H9 (cell line): ENCODE measurements at regions not wholly inside any gene's neighbourhood (a gene's known extent, or its start where the extent isn't known, plus 50 kb on each side); places are given as distances from the start of the nearest gene placed in this dataset.

Experiments
- DNase-seq: peaks from one replicate; pipeline ENCODE4 v3.0.0-alpha.2; 2017
- H2AFZ ChIP-seq: one replicate; pipeline ENCODE4 v1.6.1; 2013; ENCODE audit warnings: mild to moderate bottlenecking, low read length, control low read depth, moderate library complexity
- H2AK5ac ChIP-seq: 2 replicates; pipeline ENCODE4 v1.6.1; 2013; ENCODE audit warnings: low read length, control low read depth, mixed read lengths; ENCODE audit not compliant: insufficient read length
- H2BK120ac ChIP-seq: one replicate; pipeline ENCODE4 v1.6.1; 2013; ENCODE audit warnings: low read depth, mild to moderate bottlenecking, low read length, control low read depth, inconsistent platforms; ENCODE audit not compliant: poor library complexity, severe bottlenecking
- H2BK12ac ChIP-seq: 2 replicates; pipeline ENCODE4 v1.6.1; 2013; ENCODE audit warnings: low read length, control low read depth, mixed read lengths, low read depth; ENCODE audit not compliant: insufficient read length
- H2BK15ac ChIP-seq: 2 replicates; pipeline ENCODE4 v1.6.1; 2013; ENCODE audit warnings: low read depth, low read length, control low read depth
- H2BK20ac ChIP-seq: one replicate; pipeline ENCODE4 v1.6.1; 2013; ENCODE audit warnings: low read depth, mild to moderate bottlenecking, low read length, control low read depth, inconsistent platforms; ENCODE audit not compliant: poor library complexity, severe bottlenecking
- H2BK5ac ChIP-seq: 2 replicates; pipeline ENCODE4 v1.6.1; 2013; ENCODE audit warnings: low read length, control low read depth, mixed read lengths; ENCODE audit not compliant: insufficient read length
- H3K14ac ChIP-seq: 2 replicates; pipeline ENCODE4 v1.6.1; 2013; ENCODE audit warnings: low read length, control low read depth; ENCODE audit not compliant: insufficient read depth
- H3K18ac ChIP-seq: 2 replicates; pipeline ENCODE4 v1.6.1; 2013; ENCODE audit warnings: low read depth, mild to moderate bottlenecking, mixed read lengths, low read length, control low read depth; ENCODE audit not compliant: insufficient read length
- H3K23ac ChIP-seq: 2 replicates; pipeline ENCODE4 v1.6.1; 2013; ENCODE audit warnings: low read length, control low read depth, mixed read lengths, low read depth; ENCODE audit not compliant: insufficient read length
- H3K23me2 ChIP-seq: 2 replicates; pipeline ENCODE4 v1.6.1; 2013; ENCODE audit warnings: low read depth, mild to moderate bottlenecking, mixed read lengths, low read length, control low read depth; ENCODE audit not compliant: insufficient read length, poor library complexity, severe bottlenecking
- H3K27ac ChIP-seq: 2 replicates; pipeline ENCODE4 v1.5.1; 2013; ENCODE audit warnings: low read length, control low read depth, mixed read lengths, low read depth; ENCODE audit not compliant: insufficient read length
- H3K27me3 ChIP-seq: 2 replicates; pipeline ENCODE4 v1.6.1; 2013; ENCODE audit warnings: low read length, control low read depth, inconsistent platforms; ENCODE audit not compliant: insufficient read depth
- H3K4ac ChIP-seq: 2 replicates; pipeline ENCODE4 v1.6.1; 2013; ENCODE audit warnings: low read depth, mild to moderate bottlenecking, control low read depth, inconsistent platforms, low read length, moderate library complexity
- H3K4me1 ChIP-seq: 2 replicates; pipeline ENCODE4 v1.6.1; 2013; ENCODE audit warnings: low read length, control low read depth, inconsistent platforms; ENCODE audit not compliant: insufficient read depth
- H3K4me2 ChIP-seq: 2 replicates; pipeline ENCODE4 v1.6.1; 2013; ENCODE audit warnings: low read length, control low read depth, mixed read lengths; ENCODE audit not compliant: insufficient read length, insufficient read depth
- H3K56ac ChIP-seq: 2 replicates; pipeline ENCODE4 v1.6.1; 2013; ENCODE audit warnings: low read depth, mild to moderate bottlenecking, mixed read lengths, low read length, control low read depth; ENCODE audit not compliant: insufficient read length
- H3K79me1 ChIP-seq: 2 replicates; pipeline ENCODE4 v1.6.1; 2013; ENCODE audit warnings: low read depth, mild to moderate bottlenecking, moderate library complexity, low read length, control low read depth, inconsistent platforms; ENCODE audit not compliant: insufficient read depth, poor library complexity, severe bottlenecking
- H3K79me2 ChIP-seq: 2 replicates; pipeline ENCODE4 v1.6.1; 2013; ENCODE audit warnings: low read length, control low read depth, inconsistent platforms; ENCODE audit not compliant: insufficient read depth
- H3K9ac ChIP-seq: 2 replicates; pipeline ENCODE4 v1.6.1; 2013; ENCODE audit warnings: low read length, control low read depth, mixed read lengths; ENCODE audit not compliant: insufficient read length; ENCODE audit errors: extremely low read depth
- H3K9me3 ChIP-seq: one replicate; pipeline ENCODE4 v1.6.1; 2013; ENCODE audit warnings: low read depth, low read length, inconsistent platforms; ENCODE audit not compliant: control insufficient read depth
- H3T11ph ChIP-seq: one replicate; pipeline ENCODE4 v1.6.1; 2013; ENCODE audit warnings: mild to moderate bottlenecking, low read length, control low read depth, inconsistent platforms
- H4K20me1 ChIP-seq: one replicate; pipeline ENCODE4 v1.6.1; 2013; ENCODE audit not compliant: control insufficient read depth, insufficient read length, insufficient read depth
- H4K5ac ChIP-seq: 2 replicates; pipeline ENCODE4 v1.6.1; 2013; ENCODE audit warnings: low read depth, mild to moderate bottlenecking, mixed read lengths, low read length, control low read depth; ENCODE audit not compliant: insufficient read length
- H4K8ac ChIP-seq: replicated peaks from 2 replicates; pipeline ENCODE4 v1.6.1; 2013; ENCODE audit warnings: low read length, control low read depth, mixed read lengths, low read depth; ENCODE audit not compliant: insufficient read length
- H4K91ac ChIP-seq: 2 replicates; pipeline ENCODE4 v1.6.1; 2013; ENCODE audit warnings: low read depth, mild to moderate bottlenecking, moderate library complexity, mixed read lengths, low read length, control low read depth; ENCODE audit not compliant: insufficient read length
- H3K27ac Mint-ChIP-seq, 3 experiments: 2 replicates in 2 of 3; 3 replicates in 1 of 3; pipeline ENCODE4 v1.8.0; 2020 to 2021; ENCODE audit warnings: mixed read lengths in 3 of 3, mild to moderate bottlenecking in 1 of 3, moderate library complexity in 1 of 3
- H3K27me3 Mint-ChIP-seq: 2 replicates; pipeline ENCODE4 v1.8.0; 2021; ENCODE audit warnings: low read depth, mild to moderate bottlenecking, moderate library complexity, mixed read lengths
- H3K36me3 Mint-ChIP-seq, 3 experiments: 2 replicates in 2 of 3; 3 replicates in 1 of 3; pipeline ENCODE4 v1.8.0; 2020 to 2021; ENCODE audit warnings: low read depth in 3 of 3, mixed read lengths in 3 of 3; ENCODE audit not compliant: insufficient read depth in 1 of 3
- H3K4me1 Mint-ChIP-seq, 2 experiments: 2 replicates each; pipeline ENCODE4 v1.8.0; 2020; ENCODE audit warnings: mixed read lengths in 2 of 2
- H3K4me3 Mint-ChIP-seq, 2 experiments: 2 replicates in 1 of 2; 3 replicates in 1 of 2; pipeline ENCODE4 v1.8.0; 2020 to 2021; ENCODE audit warnings: mild to moderate bottlenecking in 2 of 2, mixed read lengths in 2 of 2, moderate library complexity in 1 of 2
- H3K9me3 Mint-ChIP-seq, 2 experiments: 2 replicates in 1 of 2; 3 replicates in 1 of 2; pipeline ENCODE4 v1.8.0; 2020; ENCODE audit warnings: mild to moderate bottlenecking in 2 of 2, mixed read lengths in 2 of 2, moderate library complexity in 1 of 2
- CTCF ChIP-seq: fragments of 200-600 bp; sonication (generic); conservative IDR thresholded peaks from 3 replicates; pipeline ENCODE4 v1.8.0; 2021; ENCODE audit warnings: antibody characterized with exemption, mild to moderate bottlenecking

- H3K27ac Mint-ChIP-seq = no peak overlapping the region
- H3K23me2 ChIP-seq = no peaks in the 10 kb centered on the region
- no peak overlapping the region for H3K9ac ChIP-seq
- no peaks in the 10 kb centered on the region for H3K9me3 ChIP-seq
- no peak overlapping the region for H2AFZ ChIP-seq
- no peaks in the 10 kb centered on the region for H4K20me1 ChIP-seq
- H2BK15ac ChIP-seq = no peak overlapping the region
- H2BK20ac ChIP-seq = no peak overlapping the region
- no peak overlapping the region for H3K27ac ChIP-seq
- H3K4ac ChIP-seq = no peak overlapping the region
- no peak overlapping the region for H3T11ph ChIP-seq
- H3K4me1 Mint-ChIP-seq = no peaks in the 10 kb centered on the region
- H3K14ac ChIP-seq = no peak overlapping the region
- H3K4me1 ChIP-seq = no peaks in the 10 kb centered on the region
- no peaks in the 10 kb centered on the region for H3K79me2 ChIP-seq
- no peak overlapping the region for H4K91ac ChIP-seq
- H3K27me3 ChIP-seq = no peaks in the 10 kb centered on the region
- H3K56ac ChIP-seq = no peak overlapping the region
- no peak overlapping the region for H2BK120ac ChIP-seq
- TF ChIP-seq CTCF = no peak
- no peak overlapping the region for H4K8ac ChIP-seq
- no peak overlapping the region for H3K4me2 ChIP-seq
- no peak overlapping the region for H4K5ac ChIP-seq
- H3K18ac ChIP-seq = no peak overlapping the region
- no peak overlapping the region for H2AK5ac ChIP-seq
- no peaks in the 10 kb centered on the region for H3K27me3 Mint-ChIP-seq
- no peaks in the 10 kb centered on the region for H3K36me3 Mint-ChIP-seq
- H2BK12ac ChIP-seq = no peak overlapping the region
- DNase-seq = no peak
- H2BK5ac ChIP-seq = no peak overlapping the region
- H3K23ac ChIP-seq = no peak overlapping the region
- H3K9me3 Mint-ChIP-seq = 0 out of 5 replicates have a peak, but pooled peaks cover 0 to 2% of the 10 kb centered on the region in 2 experiments
- no peak overlapping the region for H3K4me3 Mint-ChIP-seq
- H3K79me1 ChIP-seq = no peaks in the 10 kb centered on the region
These were observed 53.5 kb downstream of the XCL2 start for GRCh38 chr1:168490306-168490705.
